Adrenal gland (tissue), 5 donors: ENCODE measurements at regions not wholly inside any gene's neighbourhood (a gene's known extent, or its start where the extent isn't known, plus 50 kb on each side); places are given as distances from the start of the nearest gene placed in this dataset.

ENCODE experiments used
- CTCF ChIP-seq, 6 experiments: fragments of 450-650 bp in 4 of 6; fragments of 200-600 bp in 2 of 6; sonication (generic) in 1 of 6; IDR thresholded peaks; 1 replicate in 5 of 6; 2 replicates in 1 of 6; pipeline versions ENCODE4 v1.5.1 to v1.8.0; 2016 to 2021; ENCODE audit warnings: antibody characterized with exemption in 6 of 6, mild to moderate bottlenecking in 2 of 6, moderate library complexity in 1 of 6
- POLR2A ChIP-seq, 2 donors: fragments of 450-650 bp; IDR thresholded peaks; one replicate each; pipeline ENCODE4 v1.6.1; 2017; ENCODE audit warnings: antibody characterized with exemption in 2 of 2, mild to moderate bottlenecking in 2 of 2, moderate library complexity in 1 of 2
- donor health status: DM: no; HTN: no; CAD: no.

GRCh38 chr1:193799948-193800690 lies 613.7 kb upstream of the B3GALT2 start:
- TF ChIP-seq CTCF (IDR thresholded peaks at IDR 0.05) (no peak), POLR2A (IDR thresholded peaks at IDR 0.05) (no peak)
